PC-9 (cell line): ENCODE measurements at regions not wholly inside any gene's neighbourhood (a gene's known extent, or its start where the extent isn't known, plus 50 kb on each side); places are given as distances from the start of the nearest gene placed in this dataset.

Experiments
- BruUV-seq: library from RNA; stranded (reverse); fragments of 400-500 nt; replicated peaks from 2 replicates; lab custom pipeline; 2021; lab: Mats Ljungman, UMichigan
- CTCF ChIA-PET: fragments of 300-600 bp; sonication (Branson Sonifier 250); formaldehyde crosslinking; loops from one replicate; lab custom pipeline; 2022; ENCODE audit warnings: antibody characterized with exemption; lab: Charles Lee
- POLR2A ChIA-PET: fragments of 300-600 bp; sonication (Branson Sonifier 250); formaldehyde crosslinking; loops from one replicate; lab custom pipeline; 2022; ENCODE audit warnings: antibody characterized with exemption; ENCODE audit not compliant: unreplicated experiment; lab: Charles Lee
- DNase-seq, 2 experiments: peaks; one replicate each; pipeline versions ENCODE4 v3.0.0 to v3.0.0-alpha.2; 2015 to 2022; ENCODE audit warnings: mixed read lengths in 1 of 2
- H2AFZ ChIP-seq: fragments of 200-600 bp; sonication (generic); 2 replicates; pipeline ENCODE4 v1.8.1; 2017; ENCODE audit warnings: antibody characterized with exemption
- H3F3A ChIP-seq: fragments of 200-600 bp; sonication (generic); 2 replicates; pipeline ENCODE4 v1.8.1; 2017; ENCODE audit warnings: antibody characterized with exemption, mild to moderate bottlenecking, low read depth; ENCODE audit not compliant: insufficient read depth
- H3K27ac ChIP-seq: fragments of 200-600 bp; sonication (generic); 2 replicates; pipeline ENCODE4 v1.6.1; 2016; ENCODE audit warnings: mixed run types
- H3K27me3 ChIP-seq: fragments of 200-600 bp; sonication (generic); 2 replicates; pipeline ENCODE4 v1.6.1; 2016; ENCODE audit warnings: low read depth, mixed run types; ENCODE audit not compliant: insufficient read depth
- H3K36me3 ChIP-seq: fragments of 200-600 bp; sonication (generic); 2 replicates; pipeline ENCODE4 v1.6.1; 2016; ENCODE audit warnings: low read depth, mixed run types
- H3K4me1 ChIP-seq: fragments of 200-600 bp; sonication (generic); replicated peaks from 2 replicates; pipeline ENCODE4 v1.6.1; 2016; ENCODE audit warnings: mixed run types; ENCODE audit not compliant: insufficient read depth
- H3K4me2 ChIP-seq: fragments of 200-600 bp; sonication (generic); 2 replicates; pipeline ENCODE4 v1.6.1; 2017; ENCODE audit warnings: mixed run types
- H3K4me3 ChIP-seq: fragments of 200-600 bp; sonication (generic); 2 replicates; pipeline ENCODE4 v1.6.1; 2016; ENCODE audit warnings: mixed run types
- H3K79me2 ChIP-seq: fragments of 200-600 bp; sonication (generic); 2 replicates; pipeline ENCODE4 v1.6.1; 2017; ENCODE audit warnings: low read depth, mixed run types
- H3K9me2 ChIP-seq: fragments of 200-600 bp; sonication (generic); 2 replicates; pipeline ENCODE4 v1.8.1; 2017; ENCODE audit warnings: mild to moderate bottlenecking; ENCODE audit not compliant: insufficient read depth
- H3K9me3 ChIP-seq: fragments of 200-600 bp; sonication (generic); 2 replicates; pipeline ENCODE4 v1.8.1; 2016; ENCODE audit warnings: low read depth; ENCODE audit not compliant: insufficient read depth
- H4K20me1 ChIP-seq: fragments of 200-600 bp; sonication (generic); 2 replicates; pipeline ENCODE4 v1.8.1; 2017; ENCODE audit not compliant: insufficient read depth
- EZH2 ChIP-seq: fragments of 200-600 bp; sonication (generic); IDR thresholded peaks from 2 replicates; pipeline ENCODE4 v1.8.0; 2017; ENCODE audit warnings: antibody characterized with exemption, low read depth
- intact Hi-C: fragments of 100-400 bp; cut with micrococcal nuclease; formaldehyde crosslinking; loops from one replicate; pipeline ENCODE4 v1.10.0; 2022; ENCODE audit not compliant: unreplicated experiment
- TF ChIP-seq, protein P1 (sequence below): fragments of 200-600 bp; sonication (generic); conservative IDR thresholded peaks from 2 replicates; pipeline ENCODE4 v1.6.1; 2017; ENCODE audit warnings: mixed run types, antibody characterized with exemption, mild to moderate bottlenecking, moderate library complexity

DNA sequence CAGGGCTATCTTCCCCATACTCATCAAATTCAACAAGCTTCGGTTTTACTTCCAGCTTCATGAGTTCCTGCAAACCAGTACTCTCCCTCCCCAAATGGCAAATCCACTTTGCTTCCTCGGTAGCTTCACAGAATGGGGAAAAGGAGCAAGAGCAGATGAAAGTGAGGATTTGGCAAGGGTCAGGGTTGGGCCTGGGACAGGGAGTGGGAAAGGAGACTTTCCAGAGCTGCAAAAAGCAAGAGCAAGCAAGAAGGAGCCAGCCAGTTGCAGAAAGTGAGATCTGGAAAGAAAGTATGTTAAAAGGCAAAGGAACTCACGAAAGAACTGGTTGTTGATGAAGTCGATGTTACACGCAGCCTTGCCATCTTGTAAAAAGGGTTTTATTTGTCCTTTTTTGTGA lies 522.8 kb upstream of the TBX3 start:
- TF ChIP-seq, protein P1, sequence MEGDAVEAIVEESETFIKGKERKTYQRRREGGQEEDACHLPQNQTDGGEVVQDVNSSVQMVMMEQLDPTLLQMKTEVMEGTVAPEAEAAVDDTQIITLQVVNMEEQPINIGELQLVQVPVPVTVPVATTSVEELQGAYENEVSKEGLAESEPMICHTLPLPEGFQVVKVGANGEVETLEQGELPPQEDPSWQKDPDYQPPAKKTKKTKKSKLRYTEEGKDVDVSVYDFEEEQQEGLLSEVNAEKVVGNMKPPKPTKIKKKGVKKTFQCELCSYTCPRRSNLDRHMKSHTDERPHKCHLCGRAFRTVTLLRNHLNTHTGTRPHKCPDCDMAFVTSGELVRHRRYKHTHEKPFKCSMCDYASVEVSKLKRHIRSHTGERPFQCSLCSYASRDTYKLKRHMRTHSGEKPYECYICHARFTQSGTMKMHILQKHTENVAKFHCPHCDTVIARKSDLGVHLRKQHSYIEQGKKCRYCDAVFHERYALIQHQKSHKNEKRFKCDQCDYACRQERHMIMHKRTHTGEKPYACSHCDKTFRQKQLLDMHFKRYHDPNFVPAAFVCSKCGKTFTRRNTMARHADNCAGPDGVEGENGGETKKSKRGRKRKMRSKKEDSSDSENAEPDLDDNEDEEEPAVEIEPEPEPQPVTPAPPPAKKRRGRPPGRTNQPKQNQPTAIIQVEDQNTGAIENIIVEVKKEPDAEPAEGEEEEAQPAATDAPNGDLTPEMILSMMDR: no peak
- TF ChIP-seq EZH2: no peak
- H2AFZ ChIP-seq: no peak overlapping the region
- no peak overlapping the region for H3K4me3 ChIP-seq
- no peaks in the 10 kb centered on the region for H3K9me2 ChIP-seq
- no peaks in the 10 kb centered on the region for H3K9me3 ChIP-seq
- POLR2A ChIA-PET: no interaction called here
- no peaks in the 10 kb centered on the region for H4K20me1 ChIP-seq
- H3K79me2 ChIP-seq: no peaks in the 10 kb centered on the region
- peaks cover 9% of the 10 kb centered on the region; the same call in 1 of the 2 replicates for H3K27me3 ChIP-seq
- CTCF ChIA-PET: no interaction called here
- no peak overlapping the region for H3K27ac ChIP-seq
- H3K4me1 ChIP-seq: no peaks in the 10 kb centered on the region
- intact Hi-C loops: no loop called here
- DNase-seq: no peak
- no peaks in the 10 kb centered on the region for H3K36me3 ChIP-seq
- no peak overlapping the region for H3K4me2 ChIP-seq
- H3F3A ChIP-seq: no peaks in the 10 kb centered on the region
- no TSS peak for BruUV-seq

DNA sequence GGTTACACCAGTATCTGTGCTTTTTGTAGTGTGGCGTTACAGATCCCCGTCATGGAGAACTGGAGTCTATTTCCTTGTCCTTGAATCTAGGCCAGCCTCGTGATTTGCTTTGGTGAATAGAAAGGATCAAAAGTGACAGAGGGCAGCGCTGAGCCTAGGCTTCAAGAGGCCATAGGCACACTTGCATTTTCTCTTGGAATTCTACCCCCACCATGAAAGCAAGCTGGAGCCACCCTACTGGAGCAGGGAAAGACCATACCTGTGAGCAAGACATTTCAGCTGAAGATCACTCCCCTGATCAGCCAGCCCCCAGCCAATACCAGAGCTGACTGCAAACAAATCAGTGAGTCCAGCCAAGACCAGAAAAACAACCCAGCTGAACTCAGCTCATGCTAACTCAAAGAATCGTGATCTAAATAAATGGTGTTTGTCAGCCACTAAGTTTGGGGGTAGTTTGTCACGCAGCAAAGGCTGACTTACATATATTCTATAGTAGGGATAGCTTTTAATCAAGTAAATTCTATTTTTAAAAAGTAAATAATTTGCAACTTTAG lies 521.9 kb upstream of the TBX3 start:
- Histone ChIP-seq H3K27me3 (peaks cover 10% of the 10 kb centered on the region; the same call in 1 of the 2 replicates), H3K4me2 (no peak overlapping the region), H3K4me1 (no peaks in the 10 kb centered on the region), H3K79me2 (no peaks in the 10 kb centered on the region), H3K4me3 (no peak overlapping the region), H3K36me3 (no peaks in the 10 kb centered on the region), H3K9me2 (no peaks in the 10 kb centered on the region), H3K9me3 (no peaks in the 10 kb centered on the region), H4K20me1 (no peaks in the 10 kb centered on the region), H3F3A (no peaks in the 10 kb centered on the region), H2AFZ (no peak overlapping the region), H3K27ac (no peak overlapping the region)
- TF ChIP-seq, protein P1: no peak
- no peak for TF ChIP-seq EZH2
- BruUV-seq: no TSS peak
- no peak for DNase-seq
- CTCF ChIA-PET: no interaction called here
- POLR2A ChIA-PET: no interaction called here
- intact Hi-C loops: no loop called here

DNA sequence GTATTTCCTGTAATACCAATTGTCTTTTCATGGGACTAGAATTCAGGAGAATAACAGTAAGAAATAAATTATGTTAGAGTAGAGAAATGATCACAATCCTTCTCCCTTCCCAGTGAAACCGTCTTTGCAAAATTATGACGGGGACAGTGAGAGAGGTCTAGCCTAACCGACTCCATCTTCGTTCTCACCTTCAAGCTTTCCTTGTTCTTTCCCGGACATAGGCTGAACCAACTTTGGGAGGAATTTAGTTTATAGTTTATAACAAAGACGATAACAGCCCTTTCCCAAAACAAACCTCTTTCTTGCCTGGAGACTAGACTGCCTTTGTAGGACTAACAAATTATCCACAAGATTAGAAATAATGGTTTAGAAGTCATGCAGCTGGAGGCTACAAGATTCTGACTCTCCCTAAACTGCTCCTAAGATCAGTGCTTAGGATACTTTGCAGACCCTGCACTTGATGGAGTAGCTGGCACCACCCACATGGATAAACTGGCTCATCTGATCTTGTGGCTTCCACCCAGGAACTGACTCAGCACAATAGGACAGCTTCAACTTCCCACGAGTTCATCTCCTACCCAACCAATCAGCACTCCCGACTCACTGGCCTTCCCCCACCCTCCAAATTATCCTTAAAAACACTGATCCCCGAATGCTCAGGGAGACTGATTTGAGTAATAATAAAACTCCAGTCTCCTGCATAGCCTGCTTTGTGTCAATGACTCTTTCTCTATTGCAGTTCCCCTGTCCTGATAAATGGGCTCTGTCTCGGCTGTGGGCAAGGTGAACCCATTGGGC lies 521.2 kb upstream of the TBX3 start:
- H3K36me3 ChIP-seq: no peaks in the 10 kb centered on the region
- DNase-seq: no peak
- no peak overlapping the region for H3K4me3 ChIP-seq
- no peaks in the 10 kb centered on the region for H3K9me2 ChIP-seq
- no peak overlapping the region for H3K4me2 ChIP-seq
- H3K4me1 ChIP-seq: no peaks in the 10 kb centered on the region
- ChIA-PET CTCF (no interaction called here), POLR2A (no interaction called here)
- no peaks in the 10 kb centered on the region for H4K20me1 ChIP-seq
- no peaks in the 10 kb centered on the region for H3K9me3 ChIP-seq
- no peaks in the 10 kb centered on the region for H3K79me2 ChIP-seq
- intact Hi-C loops: no loop called here
- H3F3A ChIP-seq: no peaks in the 10 kb centered on the region
- no peak overlapping the region for H2AFZ ChIP-seq
- TF ChIP-seq, protein P1: no peak
- TF ChIP-seq EZH2: no peak
- BruUV-seq: no TSS peak
- no peak overlapping the region for H3K27ac ChIP-seq
- peaks cover 8% of the 10 kb centered on the region; the same call in 1 of the 2 replicates for H3K27me3 ChIP-seq
